Neural cell (in vitro differentiated cells): ENCODE measurements at regions not wholly inside any gene's neighbourhood (a gene's known extent, or its start where the extent isn't known, plus 50 kb on each side); places are given as distances from the start of the nearest gene placed in this dataset.

Source experiments
- H2AFZ ChIP-seq: fragments of 200-600, 300-800 bp; sonication (generic), shearing (Covaris generic); 2 replicates; pipeline ENCODE4 v1.6.0; 2014; ENCODE audit warnings: low read depth, mild to moderate bottlenecking, antibody characterized with exemption, low read length, moderate library complexity
- H3F3A ChIP-seq: fragments of 200-600 bp; shearing (Covaris generic); 2 replicates; pipeline ENCODE4 v1.6.1; 2016; ENCODE audit warnings: mild to moderate bottlenecking, moderate library complexity, mixed read lengths, antibody characterized with exemption, low read length; ENCODE audit not compliant: insufficient read depth, poor library complexity, severe bottlenecking
- H3K27ac ChIP-seq: fragments of 200-600, 300-800 bp; sonication (generic), shearing (Covaris generic); 2 replicates; pipeline ENCODE4 v1.5.1; 2014; ENCODE audit warnings: mild to moderate bottlenecking, low read length, moderate library complexity
- H3K27me3 ChIP-seq: fragments of 300-800, 200-600 bp; sonication (generic), shearing (Covaris generic); 2 replicates; pipeline ENCODE4 v1.6.0; 2014; ENCODE audit warnings: mild to moderate bottlenecking, low read depth, low read length, moderate library complexity; ENCODE audit not compliant: insufficient read depth
- H3K36me3 ChIP-seq: fragments of 300-800, 200-600 bp; sonication (generic), shearing (Covaris generic); 2 replicates; pipeline ENCODE4 v1.5.1; 2014; ENCODE audit warnings: mild to moderate bottlenecking, antibody characterized with exemption, low read length, moderate library complexity; ENCODE audit not compliant: insufficient read depth
- H3K4me2 ChIP-seq: fragments of 300-800, 200-600 bp; sonication (generic), shearing (Covaris generic); 2 replicates; pipeline ENCODE4 v1.6.0; 2014; ENCODE audit warnings: mild to moderate bottlenecking, low read length
- H3K4me3 ChIP-seq: fragments of 300-800, 200-600 bp; sonication (generic), shearing (Covaris generic); 2 replicates; pipeline ENCODE4 v1.5.1; 2014; ENCODE audit warnings: mild to moderate bottlenecking, low read length, moderate library complexity
- H3K79me2 ChIP-seq: fragments of 200-600 bp; shearing (Covaris generic); replicated peaks from 2 replicates; pipeline ENCODE4 v1.6.0; 2014; ENCODE audit warnings: mild to moderate bottlenecking, low read length, moderate library complexity; ENCODE audit not compliant: insufficient read depth
- H3K9ac ChIP-seq: fragments of 300-800, 200-600 bp; sonication (generic), shearing (Covaris generic); 2 replicates; pipeline ENCODE4 v1.6.1; 2016; ENCODE audit warnings: mild to moderate bottlenecking, low read length, mixed read lengths
- H3K9me2 ChIP-seq: fragments of 200-600 bp; shearing (Covaris generic); 2 replicates; pipeline ENCODE4 v1.6.1; 2016; ENCODE audit warnings: mild to moderate bottlenecking, low read length, mixed read lengths; ENCODE audit not compliant: insufficient read depth
- H3K9me3 ChIP-seq: fragments of 200-600, 300-800 bp; sonication (generic), shearing (Covaris generic); 2 replicates; pipeline ENCODE4 v1.6.1; 2016; ENCODE audit warnings: mild to moderate bottlenecking, mixed run types, low read length, moderate library complexity, mixed read lengths
- H4K20me1 ChIP-seq: fragments of 200-600 bp; shearing (Covaris generic); 2 replicates; pipeline ENCODE4 v1.6.1; 2016; ENCODE audit warnings: mild to moderate bottlenecking, mixed run types; ENCODE audit not compliant: insufficient read depth
- CTCF ChIP-seq: fragments of 450-650 bp; IDR thresholded peaks from 2 replicates; pipeline ENCODE4 v1.5.1; 2014; ENCODE audit warnings: antibody characterized with exemption, mild to moderate bottlenecking, moderate library complexity; ENCODE audit not compliant: poor library complexity, severe bottlenecking
- EP300 ChIP-seq: fragments of 450-650 bp; conservative IDR thresholded peaks from 2 replicates; pipeline ENCODE4 v1.6.1; 2014; ENCODE audit warnings: antibody characterized with exemption, mild to moderate bottlenecking, moderate library complexity; ENCODE audit not compliant: poor library complexity, severe bottlenecking
- EZH2 ChIP-seq: fragments of 200-600, 300-800 bp; shearing (Covaris generic), sonication (generic); IDR thresholded peaks from 2 replicates; pipeline ENCODE4 v1.6.1; 2014; ENCODE audit warnings: antibody characterized with exemption, low read length, borderline replicate concordance, mild to moderate bottlenecking; ENCODE audit not compliant: insufficient read depth, poor library complexity, severe bottlenecking
- MXI1 ChIP-seq: fragments of 450-650 bp; conservative IDR thresholded peaks from 2 replicates; pipeline ENCODE4 v1.6.1; 2014; ENCODE audit warnings: antibody characterized with exemption, mild to moderate bottlenecking; ENCODE audit not compliant: poor library complexity, severe bottlenecking
- POLR2AphosphoS5 ChIP-seq: IDR thresholded peaks from 2 replicates; pipeline ENCODE4 v1.6.1; 2012
- RAD21 ChIP-seq: fragments of 450-650 bp; conservative IDR thresholded peaks from 2 replicates; pipeline ENCODE4 v1.6.1; 2014; ENCODE audit warnings: antibody characterized with exemption, mild to moderate bottlenecking, moderate library complexity
- REST ChIP-seq: IDR thresholded peaks from 2 replicates; pipeline ENCODE4 v1.6.1; 2012; ENCODE audit warnings: borderline replicate concordance
- SMC3 ChIP-seq: fragments of 450-650 bp; conservative IDR thresholded peaks from 2 replicates; pipeline ENCODE4 v1.6.1; 2014; ENCODE audit warnings: antibody characterized with exemption, mild to moderate bottlenecking, moderate library complexity; ENCODE audit not compliant: poor library complexity
- TAF1 ChIP-seq: IDR thresholded peaks from 2 replicates; pipeline ENCODE4 v1.6.1; 2012; ENCODE audit warnings: low read depth

- no peak overlapping the region for H3K4me2 ChIP-seq
Observed at GRCh38 chr2:128433911-128434550, 115.4 kb upstream of the HS6ST1 start.

More at GRCh38 chr2:128433911-128434550, 115.4 kb upstream of the HS6ST1 start:
- Histone ChIP-seq H4K20me1 (no peaks in the 10 kb centered on the region), H3K27ac (no peak overlapping the region), H2AFZ (no peak overlapping the region), H3K9me3 (no peaks in the 10 kb centered on the region), H3K36me3 (no peaks in the 10 kb centered on the region), H3K9me2 (no peaks in the 10 kb centered on the region), H3K9ac (no peak overlapping the region), H3K4me3 (no peak overlapping the region), H3K27me3 (no peaks in the 10 kb centered on the region), H3K79me2 (no peaks in the 10 kb centered on the region), H3F3A (no peaks in the 10 kb centered on the region)
- TF ChIP-seq RAD21: no peak
- TF ChIP-seq REST: no peak
- no peak for TF ChIP-seq SMC3
- no peak for TF ChIP-seq POLR2AphosphoS5
- no peak for TF ChIP-seq TAF1
- TF ChIP-seq CTCF: no peak
- no peak for TF ChIP-seq EZH2
- no peak for TF ChIP-seq MXI1
- no peak for TF ChIP-seq EP300
